Astrocyte (in vitro differentiated cells and primary cell): ENCODE measurements at regions not wholly inside any gene's neighbourhood (a gene's known extent, or its start where the extent isn't known, plus 50 kb on each side); places are given as distances from the start of the nearest gene placed in this dataset.
A peak's percentile ranks its signal among the peaks of the same experiment; 100 is the strongest.

Experiments used
- DNase-seq: peaks from one replicate; pipeline ENCODE4 v3.0.0-alpha.2; 2010; ENCODE audit warnings: low read depth
- FAIRE-seq: peaks from 2 replicates; lab custom pipeline; 2011; peaks lifted over from hg19 to GRCh38; lab: Jason Lieb, UNC
- H2AFZ ChIP-seq: 2 replicates; pipeline ENCODE4 v1.6.0; 2012; ENCODE audit warnings: low read depth, low read length, inconsistent platforms
- H3K27ac ChIP-seq: 2 replicates; pipeline ENCODE4 v1.5.1; 2011; ENCODE audit warnings: low read depth, low read length, inconsistent platforms
- H3K27me3 ChIP-seq: 2 replicates; pipeline ENCODE4 v1.6.0; 2011; ENCODE audit warnings: low read length, inconsistent platforms; ENCODE audit not compliant: insufficient read depth
- H3K36me3 ChIP-seq: 2 replicates; pipeline ENCODE4 v1.5.1; 2011; ENCODE audit warnings: low read length, inconsistent platforms; ENCODE audit not compliant: insufficient read depth
- H3K4me1 ChIP-seq: 2 replicates; pipeline ENCODE4 v1.5.1; 2011; ENCODE audit warnings: low read length, inconsistent platforms; ENCODE audit not compliant: insufficient read depth
- H3K4me2 ChIP-seq: 2 replicates; pipeline ENCODE4 v1.6.0; 2012; ENCODE audit warnings: low read length, inconsistent platforms
- H3K4me3 ChIP-seq: 2 replicates; pipeline ENCODE4 v1.5.1; 2011; ENCODE audit warnings: low read depth, mild to moderate bottlenecking, low read length, inconsistent platforms; ENCODE audit not compliant: insufficient read depth
- H3K79me2 ChIP-seq: 2 replicates; pipeline ENCODE4 v1.6.0; 2012; ENCODE audit warnings: mild to moderate bottlenecking, low read length, inconsistent platforms; ENCODE audit not compliant: insufficient read depth
- H3K9ac ChIP-seq: 2 replicates; pipeline ENCODE4 v1.6.0; 2012; ENCODE audit warnings: mild to moderate bottlenecking, low read length, inconsistent platforms
- H3K9me3 ChIP-seq: 2 replicates; pipeline ENCODE4 v1.5.1; 2012; ENCODE audit warnings: low read depth, mild to moderate bottlenecking, low read length, inconsistent platforms; ENCODE audit not compliant: insufficient read depth
- H4K20me1 ChIP-seq: 2 replicates; pipeline ENCODE4 v1.6.0; 2012; ENCODE audit warnings: low read length, inconsistent platforms; ENCODE audit not compliant: insufficient read depth
- H3K27ac Mint-ChIP-seq: one replicate; pipeline ENCODE4 v1.8.0; 2021; ENCODE audit warnings: mild to moderate bottlenecking, mixed read lengths; ENCODE audit not compliant: unreplicated experiment
- H3K27me3 Mint-ChIP-seq: one replicate; pipeline ENCODE4 v1.8.0; 2021; ENCODE audit warnings: low read depth, mixed read lengths; ENCODE audit not compliant: unreplicated experiment
- H3K36me3 Mint-ChIP-seq: one replicate; pipeline ENCODE4 v1.8.0; 2021; ENCODE audit warnings: low read depth, mixed read lengths; ENCODE audit not compliant: unreplicated experiment
- H3K4me1 Mint-ChIP-seq: one replicate; pipeline ENCODE4 v1.8.0; 2021; ENCODE audit warnings: low read depth, mixed read lengths; ENCODE audit not compliant: unreplicated experiment
- H3K4me3 Mint-ChIP-seq: one replicate; pipeline ENCODE4 v1.8.0; 2021; ENCODE audit warnings: mild to moderate bottlenecking, moderate library complexity, mixed read lengths; ENCODE audit not compliant: unreplicated experiment
- H3K9me3 Mint-ChIP-seq: one replicate; pipeline ENCODE4 v1.8.0; 2021; ENCODE audit warnings: mild to moderate bottlenecking, mixed read lengths; ENCODE audit not compliant: unreplicated experiment
- EZH2 ChIP-seq: IDR thresholded peaks from 2 replicates; pipeline ENCODE4 v1.6.1; 2012; ENCODE audit warnings: mild to moderate bottlenecking, low read length, inconsistent platforms; ENCODE audit not compliant: insufficient read depth
- TF ChIP-seq, protein P1 (sequence below): IDR thresholded peaks from 2 replicates; pipeline ENCODE4 v1.5.1; 2011; ENCODE audit warnings: low read depth, mild to moderate bottlenecking, inconsistent platforms, low read length, moderate library complexity; ENCODE audit not compliant: insufficient read depth

DNA sequence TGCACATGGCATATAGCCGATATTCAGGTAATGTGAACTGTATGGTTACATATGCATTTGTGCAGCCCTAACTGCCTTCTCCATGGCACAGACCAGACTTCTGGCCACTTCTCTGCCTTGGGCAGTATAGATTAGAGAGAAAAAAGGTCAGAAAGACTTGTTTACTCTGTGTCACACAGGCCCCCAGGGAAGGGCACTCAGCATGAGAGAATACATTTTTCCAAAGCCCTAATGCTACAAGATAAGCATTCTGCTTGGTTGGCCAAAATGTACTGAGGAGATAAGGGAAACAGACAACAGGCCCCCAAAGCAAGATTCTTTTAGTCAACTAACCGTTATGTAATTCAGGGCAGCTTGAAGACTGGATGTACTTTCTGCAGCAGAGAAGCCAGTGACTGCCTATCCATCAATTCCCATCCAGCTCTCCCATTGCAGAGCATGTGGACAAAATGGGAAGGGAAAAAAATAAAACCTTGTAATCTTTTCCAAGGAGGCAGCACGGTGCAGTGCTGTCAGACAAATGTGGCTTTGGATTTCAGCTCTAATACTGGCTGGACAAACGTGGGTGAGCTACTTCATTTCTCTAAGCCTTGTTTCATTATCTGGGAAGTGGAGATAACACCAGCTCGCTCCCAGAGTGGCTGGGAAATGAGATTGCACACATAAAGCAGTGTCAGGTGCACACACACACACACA is 205.9 kb downstream of the NSG2 start:
- H3K27ac ChIP-seq = no peak overlapping the region
- peaks cover 3% of the 10 kb centered on the region for H3K27me3 Mint-ChIP-seq
- H3K4me1 Mint-ChIP-seq = no peaks in the 10 kb centered on the region
- no peak overlapping the region for H3K9ac ChIP-seq
- no peak overlapping the region for H2AFZ ChIP-seq
- no peaks in the 10 kb centered on the region for H3K9me3 Mint-ChIP-seq
- no peaks in the 10 kb centered on the region for H3K36me3 Mint-ChIP-seq
- H3K4me1 ChIP-seq = no peaks in the 10 kb centered on the region
- no peak overlapping the region for H3K4me3 Mint-ChIP-seq
- no peaks in the 10 kb centered on the region for H3K9me3 ChIP-seq
- FAIRE-seq (no peak), DNase-seq (no peak)
- H3K36me3 ChIP-seq = no peaks in the 10 kb centered on the region
- H3K4me2 ChIP-seq = no peak overlapping the region
- H3K27ac Mint-ChIP-seq = no peak overlapping the region
- no peak overlapping the region for H3K4me3 ChIP-seq
- no peaks in the 10 kb centered on the region for H4K20me1 ChIP-seq
- H3K27me3 ChIP-seq = no peaks in the 10 kb centered on the region
- TF ChIP-seq, protein P1, sequence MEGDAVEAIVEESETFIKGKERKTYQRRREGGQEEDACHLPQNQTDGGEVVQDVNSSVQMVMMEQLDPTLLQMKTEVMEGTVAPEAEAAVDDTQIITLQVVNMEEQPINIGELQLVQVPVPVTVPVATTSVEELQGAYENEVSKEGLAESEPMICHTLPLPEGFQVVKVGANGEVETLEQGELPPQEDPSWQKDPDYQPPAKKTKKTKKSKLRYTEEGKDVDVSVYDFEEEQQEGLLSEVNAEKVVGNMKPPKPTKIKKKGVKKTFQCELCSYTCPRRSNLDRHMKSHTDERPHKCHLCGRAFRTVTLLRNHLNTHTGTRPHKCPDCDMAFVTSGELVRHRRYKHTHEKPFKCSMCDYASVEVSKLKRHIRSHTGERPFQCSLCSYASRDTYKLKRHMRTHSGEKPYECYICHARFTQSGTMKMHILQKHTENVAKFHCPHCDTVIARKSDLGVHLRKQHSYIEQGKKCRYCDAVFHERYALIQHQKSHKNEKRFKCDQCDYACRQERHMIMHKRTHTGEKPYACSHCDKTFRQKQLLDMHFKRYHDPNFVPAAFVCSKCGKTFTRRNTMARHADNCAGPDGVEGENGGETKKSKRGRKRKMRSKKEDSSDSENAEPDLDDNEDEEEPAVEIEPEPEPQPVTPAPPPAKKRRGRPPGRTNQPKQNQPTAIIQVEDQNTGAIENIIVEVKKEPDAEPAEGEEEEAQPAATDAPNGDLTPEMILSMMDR = no peak
- TF ChIP-seq EZH2 = no peak
- no peaks in the 10 kb centered on the region for H3K79me2 ChIP-seq

DNA sequence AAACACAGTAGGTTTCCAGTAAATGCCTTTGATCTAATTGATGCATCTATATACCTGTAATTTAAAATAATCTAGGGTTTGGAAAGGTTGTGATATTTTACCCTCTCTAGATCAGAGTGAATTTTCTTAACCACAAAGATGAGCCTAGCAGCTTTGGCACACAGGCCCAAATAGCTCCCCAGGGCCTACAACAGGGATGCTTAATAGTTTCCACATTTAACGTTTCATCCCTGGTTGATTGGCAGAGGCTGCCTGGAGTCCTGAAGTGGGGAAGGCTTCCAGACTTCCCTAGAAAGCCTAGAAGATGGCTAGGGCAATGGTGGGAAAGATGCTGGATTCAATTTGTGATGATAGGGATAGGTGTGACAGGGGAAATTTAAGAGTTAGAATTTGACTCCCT is 206.6 kb downstream of the NSG2 start:
- Histone ChIP-seq H3K9me3 (no peaks in the 10 kb centered on the region), H3K79me2 (no peaks in the 10 kb centered on the region), H3K27me3 (no peaks in the 10 kb centered on the region), H3K27ac (no peak overlapping the region), H4K20me1 (no peaks in the 10 kb centered on the region), H3K4me2 (no peak overlapping the region), H2AFZ (no peak overlapping the region), H3K9ac (no peak overlapping the region), H3K4me1 (no peaks in the 10 kb centered on the region), H3K36me3 (no peaks in the 10 kb centered on the region), H3K4me3 (no peak overlapping the region)
- FAIRE-seq (no peak), DNase-seq (no peak)
- H3K36me3 Mint-ChIP-seq = no peaks in the 10 kb centered on the region
- H3K4me1 Mint-ChIP-seq = no peaks in the 10 kb centered on the region
- H3K9me3 Mint-ChIP-seq = no peaks in the 10 kb centered on the region
- H3K27me3 Mint-ChIP-seq = peaks cover 4% of the 10 kb centered on the region
- H3K4me3 Mint-ChIP-seq = no peak overlapping the region
- no peak overlapping the region for H3K27ac Mint-ChIP-seq
- TF ChIP-seq EZH2 = no peak
- TF ChIP-seq, protein P1 = no peak

DNA sequence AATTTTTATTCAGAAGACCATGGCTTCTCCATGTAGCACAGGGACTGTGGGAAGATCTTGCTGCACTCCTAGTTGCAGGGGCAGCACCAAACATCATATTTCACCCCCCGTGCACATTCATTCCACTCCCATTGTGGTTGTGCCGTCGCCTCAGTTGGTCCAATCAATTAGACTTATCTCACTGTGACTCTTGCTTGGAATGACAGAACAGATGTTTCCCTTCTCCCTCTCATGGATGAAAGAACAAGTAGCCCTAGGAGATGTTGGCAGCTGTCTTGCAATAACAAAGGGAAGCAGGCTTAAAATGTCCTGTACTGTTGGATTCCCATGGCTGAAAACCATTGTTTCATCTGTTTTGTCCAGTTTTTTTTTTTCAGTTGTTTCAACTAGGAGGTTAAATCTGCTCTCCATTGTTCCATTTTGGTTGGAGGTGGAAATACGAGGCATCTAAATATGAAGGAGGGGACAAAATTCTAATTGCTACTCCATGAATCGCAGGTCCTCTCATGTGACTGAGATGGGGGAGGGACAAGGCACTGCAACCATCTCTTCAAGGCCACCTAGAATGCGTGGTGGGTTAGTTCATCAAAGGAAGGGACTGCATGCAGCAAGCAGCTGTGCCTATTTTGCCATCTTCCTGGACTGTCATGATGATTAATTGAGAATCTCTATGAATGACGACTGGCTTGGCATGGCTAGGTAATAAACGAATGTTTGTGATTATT is 214.4 kb downstream of the NSG2 start:
- Mint-ChIP-seq H3K27ac (no peak overlapping the region), H3K27me3 (peaks cover 7% of the 10 kb centered on the region), H3K36me3 (no peaks in the 10 kb centered on the region), H3K9me3 (peaks cover 4% of the 10 kb centered on the region), H3K4me3 (no peak overlapping the region), H3K4me1 (no peaks in the 10 kb centered on the region)
- H3K9ac ChIP-seq = no peak overlapping the region
- no peak overlapping the region for H3K4me2 ChIP-seq
- no peaks in the 10 kb centered on the region for H4K20me1 ChIP-seq
- no peaks in the 10 kb centered on the region for H3K4me1 ChIP-seq
- no peaks in the 10 kb centered on the region for H3K27me3 ChIP-seq
- H3K27ac ChIP-seq = no peak overlapping the region
- DNase-seq (peak; percentile 48), FAIRE-seq (no peak)
- no peaks in the 10 kb centered on the region for H3K79me2 ChIP-seq
- no peaks in the 10 kb centered on the region for H3K9me3 ChIP-seq
- no peak overlapping the region for H2AFZ ChIP-seq
- H3K4me3 ChIP-seq = no peak overlapping the region
- TF ChIP-seq EZH2 = no peak
- TF ChIP-seq, protein P1 = no peak
- H3K36me3 ChIP-seq = no peaks in the 10 kb centered on the region
